ENCODE measurements at regions not wholly inside any gene's neighbourhood (a gene's known extent, or its start where the extent isn't known, plus 50 kb on each side); places are given as distances from the start of the nearest gene placed in this dataset.

GRCh38 chr1:57637155-57637554 is 213.3 kb upstream of the DAB1 start:
- no peak overlapping the region for H3K27ac ChIP-seq

GRCh38 chr1:57633881-57634280 is 210.0 kb upstream of the DAB1 start:
- Histone ChIP-seq H3K27ac (no peak overlapping the region), H3K4me1 (ENCODE audit: control insufficient read depth in 1 of 2, low read depth in 2 of 2) (no peaks in the 10 kb centered on the region), H3K27me3 (replicated peaks; ENCODE audit: insufficient read depth) (no peaks in the 10 kb centered on the region), H3K9me3 (no peaks in the 10 kb centered on the region), H3K36me3 (no peaks in the 10 kb centered on the region), H3K4me3 (no peak overlapping the region)
- no peak for TF ChIP-seq CTCF (IDR thresholded peaks at IDR 0.05)
- DNase-seq (ENCODE audit: low spot score) = no peak
- no peak for ATAC-seq (ENCODE audit: insufficient number of reproducible peaks, low FRiP score, low read depth)

More at GRCh38 chr1:57637155-57637554, 213.3 kb upstream of the DAB1 start:
- H3K4me3 ChIP-seq = no peak overlapping the region
- TF ChIP-seq CTCF (IDR thresholded peaks at IDR 0.05) = no peak
- no peaks in the 10 kb centered on the region for H3K9me3 ChIP-seq
- ATAC-seq (ENCODE audit: insufficient number of reproducible peaks, low FRiP score, low read depth) (no peak), DNase-seq (ENCODE audit: low spot score) (no peak)
- H3K4me1 ChIP-seq (ENCODE audit: control insufficient read depth in 1 of 2, low read depth in 2 of 2) = no peaks in the 10 kb centered on the region
- H3K27me3 ChIP-seq (replicated peaks; ENCODE audit: insufficient read depth) = no peaks in the 10 kb centered on the region
- no peaks in the 10 kb centered on the region for H3K36me3 ChIP-seq

GRCh38 chr1:57633056-57633455 is 209.2 kb upstream of the DAB1 start:
- DNase-seq (ENCODE audit: low spot score) (no peak), ATAC-seq (ENCODE audit: insufficient number of reproducible peaks, low FRiP score, low read depth) (no peak)
- Histone ChIP-seq H3K9me3 (no peaks in the 10 kb centered on the region), H3K27ac (no peak overlapping the region), H3K36me3 (no peaks in the 10 kb centered on the region), H3K27me3 (replicated peaks; ENCODE audit: insufficient read depth) (no peaks in the 10 kb centered on the region), H3K4me3 (no peak overlapping the region), H3K4me1 (ENCODE audit: control insufficient read depth in 1 of 2, low read depth in 2 of 2) (no peaks in the 10 kb centered on the region)
- TF ChIP-seq CTCF (IDR thresholded peaks at IDR 0.05) = no peak

- Histone ChIP-seq H3K27me3 (replicated peaks; ENCODE audit: insufficient read depth) (no peaks in the 10 kb centered on the region), H3K4me3 (no peak overlapping the region), H3K9me3 (no peaks in the 10 kb centered on the region), H3K4me1 (ENCODE audit: control insufficient read depth in 1 of 2, low read depth in 2 of 2) (no peaks in the 10 kb centered on the region), H3K27ac (no peak overlapping the region), H3K36me3 (no peaks in the 10 kb centered on the region)
- no peak for ATAC-seq (ENCODE audit: insufficient number of reproducible peaks, low FRiP score, low read depth)
- TF ChIP-seq CTCF (IDR thresholded peaks at IDR 0.05) = no peak
- no peak for DNase-seq (ENCODE audit: low spot score)
Measured at GRCh38 chr1:57632401-57632800, 208.5 kb upstream of the DAB1 start.

GRCh38 chr1:57627612-57628011 is 203.8 kb upstream of the DAB1 start:
- Histone ChIP-seq H3K9me3 (no peaks in the 10 kb centered on the region), H3K27me3 (replicated peaks; ENCODE audit: insufficient read depth) (no peaks in the 10 kb centered on the region), H3K4me1 (ENCODE audit: control insufficient read depth in 1 of 2, low read depth in 2 of 2) (no peaks in the 10 kb centered on the region), H3K27ac (no peak overlapping the region), H3K4me3 (no peak overlapping the region), H3K36me3 (no peaks in the 10 kb centered on the region)
- no peak for ATAC-seq (ENCODE audit: insufficient number of reproducible peaks, low FRiP score, low read depth)
- TF ChIP-seq CTCF (IDR thresholded peaks at IDR 0.05) = no peak
- DNase-seq (ENCODE audit: low spot score) = no peak

Data from thoracic aorta (tissue), 2 donors.